Stomach smooth muscle (tissue), 2 donors: ENCODE measurements at regions not wholly inside any gene's neighbourhood (a gene's known extent, or its start where the extent isn't known, plus 50 kb on each side); places are given as distances from the start of the nearest gene placed in this dataset.
"Not testable (repeated sequence)": the region's sequence is repeated elsewhere in the genome, so short reads cannot be mapped to it uniquely, and the experiment has no call there.

Experiments used
- H3K27ac ChIP-seq: one replicate; pipeline ENCODE4 v1.7.0; 2013; ENCODE audit warnings: mild to moderate bottlenecking, low read length, inconsistent platforms
- H3K27me3 ChIP-seq, 2 donors: one replicate each; pipeline ENCODE4 v1.7.0; 2013; ENCODE audit warnings: low read length in 2 of 2; ENCODE audit not compliant: insufficient read depth in 2 of 2, control insufficient read depth in 1 of 2
- H3K36me3 ChIP-seq, 2 donors: one replicate each; pipeline ENCODE4 v1.7.0; 2013; ENCODE audit warnings: low read length in 2 of 2; ENCODE audit not compliant: control insufficient read depth in 2 of 2, insufficient read depth in 2 of 2
- H3K4me1 ChIP-seq: one replicate; pipeline ENCODE4 v1.7.0; 2013; ENCODE audit warnings: low read length; ENCODE audit not compliant: control insufficient read depth, insufficient read depth
- H3K4me3 ChIP-seq, 2 donors: one replicate each; pipeline ENCODE4 v1.7.0; 2013; ENCODE audit warnings: low read length in 2 of 2
- H3K9ac ChIP-seq, 2 donors: one replicate each; pipeline ENCODE4 v1.7.0; 2013; ENCODE audit warnings: low read length in 2 of 2, mild to moderate bottlenecking in 1 of 2
- H3K9me3 ChIP-seq, 2 donors: one replicate each; pipeline ENCODE4 v1.7.0; 2013; ENCODE audit warnings: low read length in 2 of 2; ENCODE audit not compliant: control insufficient read depth in 2 of 2
- donor health status: healthy.
- donor health status: Pancreatic carcinoma.

DNA sequence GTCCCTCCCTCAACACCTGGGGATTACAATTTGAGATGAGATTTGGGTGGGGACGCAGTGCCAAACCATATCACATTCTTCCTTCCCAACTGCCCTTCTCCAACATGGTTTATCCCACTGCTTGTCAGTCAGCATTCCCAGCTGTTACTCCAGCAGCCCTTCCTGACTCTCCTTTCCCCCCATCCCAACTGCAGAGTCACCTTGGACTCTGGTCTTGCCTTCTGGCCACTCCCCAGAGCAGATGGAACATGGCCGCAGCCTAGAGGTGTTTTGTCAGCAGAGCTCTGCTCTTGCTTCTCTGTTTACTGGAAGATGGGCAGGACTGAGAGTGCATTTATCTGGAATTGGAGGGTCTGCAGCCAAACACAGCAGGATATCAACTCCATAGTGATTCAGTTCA lies 51.2 kb upstream of the MEX3C start:
- H3K4me3 ChIP-seq = no peak overlapping the region
- H3K9me3 ChIP-seq = no peaks in the 10 kb centered on the region
- H3K27me3 ChIP-seq = no peaks in the 10 kb centered on the region
- H3K27ac ChIP-seq = no peak overlapping the region
- no peaks in the 10 kb centered on the region for H3K36me3 ChIP-seq
- H3K4me1 ChIP-seq = no peaks in the 10 kb centered on the region
- no peak overlapping the region for H3K9ac ChIP-seq

DNA sequence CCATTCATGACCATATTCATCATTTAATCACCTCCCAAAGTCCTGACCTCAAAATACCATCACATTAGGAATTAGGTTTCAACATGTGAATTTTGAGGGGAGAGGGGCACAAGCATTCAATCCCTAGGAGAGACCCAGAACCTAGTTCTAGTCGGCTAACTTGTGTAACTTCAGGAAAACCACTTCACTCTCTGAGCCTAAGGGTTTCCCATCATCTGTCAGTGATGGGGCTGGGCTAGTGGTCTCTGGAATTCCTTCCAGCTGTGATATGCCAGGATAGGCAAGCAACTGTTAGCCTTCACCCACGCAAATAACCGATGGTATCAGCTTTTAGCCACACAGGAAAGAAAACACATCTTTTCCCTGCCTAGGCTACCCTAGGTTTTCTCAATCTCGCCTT lies 52.5 kb upstream of the MEX3C start:
- no peak overlapping the region for H3K9ac ChIP-seq
- no peak overlapping the region for H3K27ac ChIP-seq
- no peaks in the 10 kb centered on the region for H3K9me3 ChIP-seq
- H3K27me3 ChIP-seq = no peaks in the 10 kb centered on the region
- no peaks in the 10 kb centered on the region for H3K4me1 ChIP-seq
- H3K36me3 ChIP-seq = no peaks in the 10 kb centered on the region
- no peak overlapping the region for H3K4me3 ChIP-seq

DNA sequence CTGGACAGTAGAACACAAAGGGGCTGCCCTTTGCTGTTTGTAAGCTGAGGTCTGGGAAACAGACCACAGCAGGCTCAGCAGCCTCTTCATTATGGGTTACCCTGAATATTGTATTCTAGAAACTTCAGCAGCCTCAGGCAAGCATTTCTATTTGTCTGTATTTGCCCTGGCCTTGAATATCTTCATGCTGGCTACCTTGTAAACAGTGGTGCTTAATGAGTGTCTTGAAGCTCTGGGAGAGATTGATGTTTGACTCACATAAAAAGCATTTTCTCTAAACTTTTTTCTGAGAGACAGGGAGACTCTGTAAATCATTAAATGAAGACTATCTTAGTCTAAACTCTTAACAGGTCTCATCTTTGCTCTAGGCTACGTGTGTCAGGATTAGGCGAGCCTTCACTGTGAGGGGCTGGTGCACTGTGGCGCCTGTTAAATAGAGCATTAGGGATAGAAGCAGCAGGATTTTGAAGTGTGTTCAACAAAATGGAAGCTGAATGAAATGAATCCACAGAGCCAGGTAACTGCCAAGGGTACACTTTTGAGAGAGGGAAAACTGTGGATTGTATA lies 53.1 kb upstream of the MEX3C start:
- Histone ChIP-seq H3K27me3 (no peaks in the 10 kb centered on the region), H3K9me3 (no peaks in the 10 kb centered on the region), H3K4me3 (no peak overlapping the region), H3K4me1 (no peaks in the 10 kb centered on the region), H3K27ac (no peak overlapping the region), H3K9ac (no peak overlapping the region), H3K36me3 (no peaks in the 10 kb centered on the region)

DNA sequence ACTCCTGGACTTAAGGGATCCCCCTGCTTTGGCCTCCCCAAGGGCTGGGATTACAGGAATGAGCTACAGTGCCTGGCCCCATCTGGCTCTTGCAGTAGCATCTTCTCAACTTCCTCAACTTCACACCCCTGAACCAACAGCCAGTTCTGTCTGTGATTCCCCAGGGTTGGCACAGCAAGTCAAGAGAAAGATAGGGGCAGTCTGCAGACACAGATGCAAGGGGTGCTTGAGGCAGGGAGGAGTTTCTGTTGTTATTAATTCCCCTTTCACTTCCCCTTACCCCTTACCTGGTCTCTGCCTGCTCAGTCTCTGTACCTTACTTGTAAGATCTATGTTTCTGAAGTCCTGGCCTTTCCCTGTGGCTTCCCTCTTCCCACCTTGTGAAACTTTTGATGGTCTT lies 54.1 kb upstream of the MEX3C start:
- no peak overlapping the region for H3K4me3 ChIP-seq
- H3K36me3 ChIP-seq = no peaks in the 10 kb centered on the region
- H3K27ac ChIP-seq = no peak overlapping the region
- no peak overlapping the region for H3K9ac ChIP-seq
- no peaks in the 10 kb centered on the region for H3K27me3 ChIP-seq
- H3K4me1 ChIP-seq = no peaks in the 10 kb centered on the region
- no peaks in the 10 kb centered on the region for H3K9me3 ChIP-seq

DNA sequence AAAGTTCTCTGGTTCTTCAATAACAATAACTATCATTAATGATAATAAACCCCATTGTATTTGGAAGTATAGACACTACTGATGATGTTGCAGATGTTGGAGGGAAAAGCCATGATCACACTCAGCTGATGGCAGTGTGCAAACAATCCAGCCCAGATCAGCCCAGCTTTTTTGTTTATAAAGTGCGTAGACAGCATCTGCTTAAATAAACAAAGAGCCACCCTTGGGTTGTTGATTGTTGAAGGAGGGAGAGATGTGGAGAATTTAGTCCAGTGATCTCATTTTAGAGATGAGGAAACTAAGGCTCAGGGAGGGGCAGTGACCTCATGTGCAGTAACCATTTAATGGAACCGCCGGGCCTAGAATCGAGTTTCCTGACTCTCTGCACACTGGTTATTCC lies 56.0 kb upstream of the MEX3C start:
- no peak overlapping the region for H3K4me3 ChIP-seq
- no peaks in the 10 kb centered on the region for H3K36me3 ChIP-seq
- H3K9ac ChIP-seq = no peak overlapping the region
- H3K27me3 ChIP-seq = no peaks in the 10 kb centered on the region
- no peaks in the 10 kb centered on the region for H3K9me3 ChIP-seq
- no peaks in the 10 kb centered on the region for H3K4me1 ChIP-seq
- H3K27ac ChIP-seq = no peak overlapping the region

DNA sequence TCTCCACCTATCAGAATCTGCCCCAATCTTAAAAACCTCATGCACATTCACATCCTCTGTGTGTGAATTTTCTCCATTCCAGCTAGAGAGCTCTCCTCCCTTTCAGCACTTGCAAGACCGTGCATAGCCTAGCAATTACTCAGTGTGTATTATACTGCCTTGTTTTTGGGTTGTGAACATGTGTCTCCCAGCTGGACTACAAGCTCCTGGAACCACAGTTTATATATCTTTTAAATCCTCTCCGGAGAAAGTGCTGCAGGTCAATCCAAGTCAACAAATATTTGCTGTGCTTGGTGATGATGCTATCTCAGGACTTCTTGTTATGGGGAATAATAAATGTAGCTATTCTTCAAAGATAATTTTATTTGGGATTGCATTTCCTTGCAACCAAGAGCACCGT lies 58.2 kb upstream of the MEX3C start:
- H3K4me3 ChIP-seq = no peak overlapping the region
- no peaks in the 10 kb centered on the region for H3K36me3 ChIP-seq
- H3K27ac ChIP-seq = no peak overlapping the region
- no peaks in the 10 kb centered on the region for H3K4me1 ChIP-seq
- no peak overlapping the region for H3K9ac ChIP-seq
- peaks cover 0 to 2% of the 10 kb centered on the region in 2 donors for H3K27me3 ChIP-seq
- no peaks in the 10 kb centered on the region for H3K9me3 ChIP-seq

DNA sequence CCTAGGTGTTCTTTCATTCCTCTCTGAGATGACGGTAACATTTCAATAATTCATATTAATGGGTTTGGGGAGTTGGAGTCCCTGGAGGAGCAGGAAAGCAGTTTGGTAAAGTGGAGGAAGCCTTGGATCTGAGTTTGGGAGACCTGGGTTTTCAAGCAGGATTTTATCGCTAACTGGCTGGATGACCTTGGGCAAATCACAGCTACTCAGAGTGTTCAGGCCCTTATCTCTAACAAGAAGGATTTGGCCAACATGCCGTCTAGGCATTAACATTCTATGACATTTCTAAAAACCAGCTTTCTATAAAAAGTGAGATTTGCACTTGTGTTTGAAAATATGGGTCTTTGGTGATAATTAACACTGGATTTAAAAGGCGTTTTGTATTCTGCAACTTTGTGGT lies 59.7 kb upstream of the MEX3C start:
- Histone ChIP-seq H3K9me3 (no peaks in the 10 kb centered on the region), H3K4me1 (no peaks in the 10 kb centered on the region), H3K27me3 (peaks cover 0 to 2% of the 10 kb centered on the region in 2 donors), H3K4me3 (no peak overlapping the region), H3K27ac (no peak overlapping the region), H3K9ac (no peak overlapping the region), H3K36me3 (no peaks in the 10 kb centered on the region)

DNA sequence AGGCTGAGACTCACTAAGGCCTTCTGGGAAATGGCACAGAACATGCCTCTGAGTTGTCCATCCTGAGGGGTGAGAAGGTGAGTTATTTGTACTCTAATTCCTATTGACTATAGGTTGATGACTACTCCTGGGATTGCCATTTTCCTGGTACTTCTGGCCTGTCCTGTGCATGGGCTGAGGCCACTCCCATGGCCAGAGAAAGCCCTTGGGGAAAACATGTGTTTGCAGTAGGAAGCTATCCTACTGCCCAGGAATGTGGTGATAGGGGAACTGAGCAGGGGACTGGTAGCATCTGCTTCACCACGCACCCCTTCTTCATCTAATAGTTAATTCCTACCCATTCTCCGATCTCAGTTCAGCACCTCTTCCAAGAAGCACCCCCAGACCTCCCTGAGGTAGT lies 62.6 kb upstream of the MEX3C start:
- H3K27me3 ChIP-seq = peaks cover 0 to 2% of the 10 kb centered on the region in 2 donors

DNA sequence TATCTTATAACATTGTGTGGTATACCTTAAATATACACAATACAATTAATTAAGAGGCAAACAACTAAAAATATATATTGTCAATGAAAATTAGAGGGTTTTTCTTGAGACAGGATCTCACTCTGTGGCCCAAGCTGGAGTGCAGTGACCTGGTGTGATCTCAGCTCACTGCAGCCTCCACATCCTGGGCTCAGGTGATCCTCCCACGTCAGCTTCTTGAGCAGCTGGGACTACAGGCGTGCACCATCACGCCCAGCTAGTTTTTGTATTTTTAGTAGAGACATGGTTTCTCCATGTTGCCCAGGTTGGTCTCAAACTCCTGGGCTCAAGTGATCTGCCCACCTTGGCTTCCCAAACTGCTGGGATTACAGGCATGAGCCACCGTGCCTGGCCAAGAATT lies 68.6 kb upstream of the MEX3C start:
- not testable (repeated sequence) for H3K36me3 ChIP-seq, H3K27ac ChIP-seq, H3K4me3 ChIP-seq, H3K27me3 ChIP-seq, H3K4me1 ChIP-seq, H3K9me3 ChIP-seq, H3K9ac ChIP-seq

More for the DNA sequence above, 62.6 kb upstream of the MEX3C start:
- H3K27ac ChIP-seq = no peak overlapping the region
- no peaks in the 10 kb centered on the region for H3K36me3 ChIP-seq
- no peak overlapping the region for H3K4me3 ChIP-seq
- H3K9ac ChIP-seq = no peak overlapping the region
- no peaks in the 10 kb centered on the region for H3K4me1 ChIP-seq
- no peaks in the 10 kb centered on the region for H3K9me3 ChIP-seq

DNA sequence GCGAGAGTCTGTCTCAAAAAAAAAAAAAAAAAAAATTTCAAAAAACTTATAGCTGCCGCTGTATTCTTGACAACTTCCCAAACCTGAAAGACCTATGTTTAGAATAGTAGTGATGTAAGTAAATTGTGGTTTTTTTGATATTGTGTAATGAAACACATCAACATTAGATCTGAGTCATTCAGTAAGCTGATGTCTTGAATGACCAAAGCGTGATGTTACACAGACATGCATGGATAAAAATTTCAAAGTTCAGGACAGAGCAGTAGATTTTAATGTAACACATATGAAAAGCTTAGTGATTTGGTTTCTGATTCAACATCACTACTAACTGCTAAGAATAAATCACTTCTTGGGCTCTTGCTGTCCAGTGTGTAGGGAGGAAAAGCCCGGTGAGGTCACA lies 69.3 kb upstream of the MEX3C start:
- H3K27ac ChIP-seq = no peak overlapping the region
- no peaks in the 10 kb centered on the region for H3K27me3 ChIP-seq

DNA sequence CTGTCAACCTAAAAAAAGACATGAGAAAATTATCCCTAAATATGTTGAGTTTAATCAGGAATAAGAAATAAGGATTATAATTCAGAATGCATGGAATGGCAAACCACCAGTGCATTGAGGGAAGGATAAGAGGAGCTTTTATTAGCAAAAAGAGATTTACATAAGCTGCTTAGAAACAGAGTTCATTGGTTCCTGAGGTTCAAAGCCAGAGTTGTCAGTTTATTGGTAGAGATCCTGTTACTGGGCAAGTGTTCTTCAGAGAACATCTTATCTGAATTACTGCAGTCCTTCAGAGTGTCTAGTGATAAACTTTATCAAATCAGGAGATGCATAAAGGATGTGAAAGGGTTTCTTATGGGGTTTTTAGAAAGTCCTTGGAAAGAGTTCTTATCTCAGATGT lies 76.0 kb upstream of the MEX3C start:
- no peaks in the 10 kb centered on the region for H3K9me3 ChIP-seq
- H3K9ac ChIP-seq = no peak overlapping the region
- H3K4me1 ChIP-seq = no peaks in the 10 kb centered on the region
- no peak overlapping the region for H3K27ac ChIP-seq
- H3K4me3 ChIP-seq = no peak overlapping the region
- H3K36me3 ChIP-seq = no peaks in the 10 kb centered on the region
- no peaks in the 10 kb centered on the region for H3K27me3 ChIP-seq

More for the DNA sequence above, 69.3 kb upstream of the MEX3C start:
- Histone ChIP-seq H3K4me1 (no peaks in the 10 kb centered on the region), H3K4me3 (no peak overlapping the region), H3K36me3 (no peaks in the 10 kb centered on the region), H3K9ac (no peak overlapping the region), H3K9me3 (no peaks in the 10 kb centered on the region)
